ENCODE measurements at regions not wholly inside any gene's neighbourhood (a gene's known extent, or its start where the extent isn't known, plus 50 kb on each side); places are given as distances from the start of the nearest gene placed in this dataset.

DNA sequence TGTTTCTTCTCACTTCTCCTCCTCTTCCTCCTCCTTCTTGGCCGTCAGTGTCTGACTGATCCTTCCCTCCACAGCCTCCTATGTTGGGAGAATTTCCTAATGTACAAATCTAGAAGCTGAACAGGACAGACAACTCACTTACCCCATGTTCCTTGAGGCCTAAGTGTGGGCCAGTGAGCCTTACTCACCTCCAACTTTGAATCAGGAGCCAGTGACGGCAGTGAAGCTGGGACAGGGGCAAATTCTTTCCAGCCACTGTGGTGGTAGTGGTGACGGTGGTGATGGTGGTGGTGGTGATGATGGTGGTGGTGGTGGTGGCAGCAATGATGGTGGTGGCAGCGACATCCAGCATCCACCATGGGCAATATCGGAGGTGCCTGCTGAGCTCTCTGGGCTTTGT is 166.3 kb downstream of the FAM43A start:
- Histone ChIP-seq H3K27me3 (no peaks in the 10 kb centered on the region; the same call in 1 of the 2 replicates), H3K27ac (no peak overlapping the region), H3K9me3 (replicated peaks) (no peaks in the 10 kb centered on the region), H3K4me1 (no peaks in the 10 kb centered on the region), H3K36me3 (no peaks in the 10 kb centered on the region), H3K4me3 (no peak overlapping the region)
- DNase-seq: no peak

DNA sequence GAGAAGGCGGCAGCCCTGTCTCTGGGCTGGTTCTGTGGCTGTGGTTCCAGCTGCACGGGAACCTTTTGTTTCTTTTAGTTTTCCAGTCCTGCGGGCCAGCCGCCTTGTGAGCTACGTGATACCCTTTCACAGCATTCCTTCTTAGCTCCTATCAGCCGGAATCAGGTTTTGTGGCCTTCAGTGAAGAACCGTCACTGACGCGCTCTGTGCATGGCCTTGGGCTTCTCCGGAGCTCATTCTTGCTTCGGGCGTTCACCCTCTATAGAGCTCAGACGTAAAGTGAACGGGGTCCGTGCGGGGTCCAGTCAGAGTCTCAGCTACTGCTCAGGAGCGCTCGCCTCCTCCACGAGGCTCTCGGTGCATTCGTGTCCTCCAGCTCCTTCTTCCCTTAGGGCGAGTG is 166.7 kb downstream of the FAM43A start:
- Histone ChIP-seq H3K4me3 (no peak overlapping the region), H3K4me1 (no peaks in the 10 kb centered on the region), H3K27ac (no peak overlapping the region), H3K27me3 (no peaks in the 10 kb centered on the region; the same call in 1 of the 2 replicates), H3K36me3 (no peaks in the 10 kb centered on the region), H3K9me3 (replicated peaks) (no peaks in the 10 kb centered on the region)
- DNase-seq: no peak

GRCh38 chr3:194852831-194853508 is 167.3 kb downstream of the FAM43A start:
- no peaks in the 10 kb centered on the region; the same call in 1 of the 2 replicates for H3K27me3 ChIP-seq
- no peaks in the 10 kb centered on the region for H3K36me3 ChIP-seq
- no peaks in the 10 kb centered on the region for H3K9me3 ChIP-seq (replicated peaks)
- H3K4me1 ChIP-seq: no peaks in the 10 kb centered on the region
- H3K4me3 ChIP-seq: no peak overlapping the region
- peak in 1 of 2 experiments; percentile 28 for DNase-seq
- H3K27ac ChIP-seq: no peak overlapping the region

- Histone ChIP-seq H3K9me3 (replicated peaks) (no peaks in the 10 kb centered on the region), H3K4me1 (no peaks in the 10 kb centered on the region), H3K27ac (no peak overlapping the region), H3K4me3 (no peak overlapping the region), H3K27me3 (no peaks in the 10 kb centered on the region; the same call in 1 of the 2 replicates), H3K36me3 (no peaks in the 10 kb centered on the region)
- no peak for DNase-seq
Measured at GRCh38 chr3:194854206-194854605, 168.5 kb downstream of the FAM43A start.

GRCh38 chr3:194854659-194855390 is 169.1 kb downstream of the FAM43A start:
- no peaks in the 10 kb centered on the region for H3K4me1 ChIP-seq
- DNase-seq: no peak
- no peaks in the 10 kb centered on the region; the same call in 1 of the 2 replicates for H3K27me3 ChIP-seq
- H3K36me3 ChIP-seq: no peaks in the 10 kb centered on the region
- no peak overlapping the region for H3K4me3 ChIP-seq
- H3K9me3 ChIP-seq (replicated peaks): no peaks in the 10 kb centered on the region
- H3K27ac ChIP-seq: no peak overlapping the region

DNA sequence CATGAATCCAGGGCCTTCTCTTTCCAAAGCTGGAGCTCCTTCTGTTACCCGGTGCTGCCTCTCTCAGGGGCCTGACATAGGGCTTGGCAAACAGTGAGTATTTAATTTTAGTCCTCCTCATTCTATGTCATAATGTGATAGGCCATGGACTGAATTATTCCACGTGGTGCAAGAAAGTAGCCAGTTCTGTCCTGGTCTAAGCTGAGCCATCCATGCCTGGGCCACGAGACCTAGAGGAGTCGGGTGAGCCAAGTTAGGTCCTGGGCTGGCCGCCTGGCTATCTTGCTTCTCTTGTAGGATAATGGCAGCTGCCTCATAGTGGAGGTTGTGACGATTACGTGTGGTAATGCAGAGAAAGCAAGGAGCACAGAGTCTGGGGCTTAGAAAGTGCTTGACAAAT is 170.6 kb downstream of the FAM43A start:
- Histone ChIP-seq H3K4me3 (no peak overlapping the region), H3K27me3 (no peaks in the 10 kb centered on the region; the same call in 1 of the 2 replicates), H3K4me1 (no peaks in the 10 kb centered on the region), H3K9me3 (replicated peaks) (no peaks in the 10 kb centered on the region), H3K27ac (no peak overlapping the region), H3K36me3 (no peaks in the 10 kb centered on the region)
- no peak for DNase-seq

GRCh38 chr3:194857469-194858113 is 171.9 kb downstream of the FAM43A start:
- H3K36me3 ChIP-seq: no peaks in the 10 kb centered on the region
- no peaks in the 10 kb centered on the region; the same call in 1 of the 2 replicates for H3K27me3 ChIP-seq
- H3K4me1 ChIP-seq: no peaks in the 10 kb centered on the region
- no peak overlapping the region for H3K27ac ChIP-seq
- no peak overlapping the region for H3K4me3 ChIP-seq
- DNase-seq: no peak
- H3K9me3 ChIP-seq (replicated peaks): no peaks in the 10 kb centered on the region

GRCh38 chr3:194858382-194858781 is 172.7 kb downstream of the FAM43A start:
- no peak for DNase-seq
- no peaks in the 10 kb centered on the region for H3K36me3 ChIP-seq
- H3K27me3 ChIP-seq: no peaks in the 10 kb centered on the region; the same call in 1 of the 2 replicates
- no peak overlapping the region for H3K4me3 ChIP-seq
- H3K27ac ChIP-seq: no peak overlapping the region
- no peaks in the 10 kb centered on the region for H3K9me3 ChIP-seq (replicated peaks)
- no peaks in the 10 kb centered on the region for H3K4me1 ChIP-seq

DNA sequence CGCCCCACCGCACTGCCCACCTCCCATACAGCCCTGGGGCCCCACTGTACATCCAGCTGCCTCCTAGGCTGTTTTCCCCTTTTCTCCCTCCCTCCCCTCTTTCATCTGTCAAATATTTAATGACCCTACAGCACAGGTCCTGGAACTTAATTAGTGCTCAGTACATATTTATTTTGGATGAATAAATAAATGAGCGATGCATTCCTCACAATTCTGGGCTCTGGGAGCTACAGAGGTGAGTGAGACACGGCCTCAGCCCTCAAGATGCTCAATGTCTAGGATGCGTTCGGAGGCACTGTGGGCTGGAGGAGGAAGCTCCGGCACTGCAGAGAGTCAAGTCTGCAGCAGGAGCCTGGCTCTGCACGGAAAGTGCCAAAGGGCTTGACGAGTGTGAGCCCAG is 175.0 kb downstream of the FAM43A start:
- DNase-seq: no peak
- Histone ChIP-seq H3K36me3 (no peaks in the 10 kb centered on the region), H3K4me1 (no peaks in the 10 kb centered on the region), H3K27ac (no peak overlapping the region), H3K4me3 (no peak overlapping the region), H3K9me3 (replicated peaks) (no peaks in the 10 kb centered on the region), H3K27me3 (no peaks in the 10 kb centered on the region; the same call in 1 of the 2 replicates)

GRCh38 chr3:194861375-194861774 is 175.7 kb downstream of the FAM43A start:
- Histone ChIP-seq H3K4me1 (no peaks in the 10 kb centered on the region), H3K4me3 (no peak overlapping the region), H3K27ac (no peak overlapping the region), H3K36me3 (no peaks in the 10 kb centered on the region), H3K9me3 (replicated peaks) (no peaks in the 10 kb centered on the region), H3K27me3 (no peaks in the 10 kb centered on the region; the same call in 1 of the 2 replicates)
- DNase-seq: no peak

GRCh38 chr3:194865061-194865460 is 179.4 kb downstream of the FAM43A start:
- no peaks in the 10 kb centered on the region for H3K4me1 ChIP-seq
- no peak for DNase-seq
- no peak overlapping the region for H3K4me3 ChIP-seq
- H3K9me3 ChIP-seq (replicated peaks): no peaks in the 10 kb centered on the region
- no peaks in the 10 kb centered on the region for H3K27me3 ChIP-seq
- H3K27ac ChIP-seq: no peak overlapping the region
- no peaks in the 10 kb centered on the region for H3K36me3 ChIP-seq

DNA sequence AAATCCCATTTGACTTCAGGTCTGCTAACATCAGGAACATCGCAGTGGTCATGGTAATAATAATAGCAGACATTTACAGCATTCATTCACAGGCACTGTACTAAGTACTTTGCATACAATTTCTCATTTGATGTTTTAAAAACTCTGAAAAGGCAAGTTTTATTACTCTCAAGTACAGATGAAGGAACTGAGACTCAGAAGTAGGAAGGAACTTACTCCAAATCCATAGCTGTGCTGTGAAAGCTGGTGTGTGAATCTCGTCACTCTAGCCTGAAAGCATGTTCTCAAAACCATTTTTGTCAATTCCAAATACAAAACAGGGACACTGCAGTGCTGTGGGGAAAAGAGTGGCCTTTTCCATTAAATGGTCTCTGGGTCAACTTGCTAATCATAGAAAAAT is 179.9 kb downstream of the FAM43A start:
- H3K36me3 ChIP-seq: no peaks in the 10 kb centered on the region
- no peaks in the 10 kb centered on the region for H3K27me3 ChIP-seq
- no peak overlapping the region for H3K4me3 ChIP-seq
- no peaks in the 10 kb centered on the region for H3K9me3 ChIP-seq (replicated peaks)
- no peak for DNase-seq
- no peaks in the 10 kb centered on the region for H3K4me1 ChIP-seq
- no peak overlapping the region for H3K27ac ChIP-seq

- Histone ChIP-seq H3K9me3 (replicated peaks) (no peaks in the 10 kb centered on the region), H3K27me3 (no peaks in the 10 kb centered on the region), H3K4me3 (no peak overlapping the region), H3K36me3 (no peaks in the 10 kb centered on the region), H3K27ac (no peak overlapping the region), H3K4me1 (peaks cover 6% of the 10 kb centered on the region; the same call in 1 of the 2 replicates)
- no peak for DNase-seq
Measured at GRCh38 chr3:194866236-194866635, 180.6 kb downstream of the FAM43A start.

GRCh38 chr3:194867270-194867983 is 181.7 kb downstream of the FAM43A start:
- no peak for DNase-seq
- Histone ChIP-seq H3K9me3 (replicated peaks) (no peaks in the 10 kb centered on the region), H3K36me3 (no peaks in the 10 kb centered on the region), H3K27ac (no peak overlapping the region), H3K4me3 (no peak overlapping the region), H3K27me3 (no peaks in the 10 kb centered on the region), H3K4me1 (peaks cover 15% of the 10 kb centered on the region; the same call in 1 of the 2 replicates)

- DNase-seq: no peak
- H3K27me3 ChIP-seq: no peaks in the 10 kb centered on the region
- H3K4me3 ChIP-seq: no peak overlapping the region
- peaks cover 20% of the 10 kb centered on the region for H3K4me1 ChIP-seq
- no peaks in the 10 kb centered on the region for H3K36me3 ChIP-seq
- no peak overlapping the region for H3K27ac ChIP-seq
- H3K9me3 ChIP-seq (replicated peaks): no peaks in the 10 kb centered on the region
Measured at GRCh38 chr3:194868831-194869230, 183.1 kb downstream of the FAM43A start.

Data from SJCRH30 (cell line).